Left lung (tissue), 4 donors: ENCODE measurements at regions not wholly inside any gene's neighbourhood (a gene's known extent, or its start where the extent isn't known, plus 50 kb on each side); places are given as distances from the start of the nearest gene placed in this dataset.
"Not testable (repeated sequence)": the region's sequence is repeated elsewhere in the genome, so short reads cannot be mapped to it uniquely, and the experiment has no call there.

Experiments used
- ATAC-seq: fragments of 200-7000 bp; cut with Tn5 transposase; one replicate; pipeline ENCODE4 v1.9.1; 2020; ENCODE audit warnings: moderate library complexity
- DNase-seq, 4 donors: peaks; one replicate each; pipeline ENCODE4 v3.0.0-alpha.2; 2013 to 2020
- H3K27ac ChIP-seq, 2 donors: fragments of 200-600 bp; sonication (generic) in 1 of 2; one replicate each; pipeline versions ENCODE4 v1.5.0 to v1.8.0; 2020 to 2021
- H3K27me3 ChIP-seq, 2 donors: fragments of 200-600 bp; sonication (generic) in 1 of 2; one replicate each; pipeline versions ENCODE4 v1.5.0 to v1.8.0; 2020 to 2021
- H3K36me3 ChIP-seq, 2 donors: fragments of 200-600 bp; sonication (generic) in 1 of 2; one replicate each; pipeline versions ENCODE4 v1.5.0 to v1.8.0; 2020 to 2021
- H3K4me1 ChIP-seq, 2 donors: fragments of 200-600 bp; one replicate each; pipeline ENCODE4 v1.8.0; 2021
- H3K4me3 ChIP-seq, 2 donors: fragments of 200-600 bp; sonication (generic) in 1 of 2; one replicate each; pipeline versions ENCODE4 v1.5.0 to v1.8.0; 2020 to 2021; ENCODE audit warnings: mild to moderate bottlenecking in 1 of 2
- H3K9me3 ChIP-seq, 2 donors: fragments of 200-600 bp; sonication (generic) in 1 of 2; one replicate each; pipeline versions ENCODE4 v1.5.0 to v1.8.0; 2020 to 2021
- intact Hi-C, 2 donors: fragments of 100-400 bp; cut with DNase I; formaldehyde crosslinking; loops; one replicate each; pipeline versions ENCODE4 v1.11.2 to v1.14.2; 2022
- TF ChIP-seq, protein P1 (sequence below), 2 donors: fragments of 200-600 bp; sonication (generic) in 1 of 2; IDR thresholded peaks; one replicate each; pipeline versions ENCODE4 v1.5.0 to v1.8.0; 2021; ENCODE audit warnings: antibody characterized with exemption in 2 of 2
- donor health status: DM: no; HTN: yes; CAD: no.
- donor health status: DM: no; HTN: no; CAD: no.

DNA sequence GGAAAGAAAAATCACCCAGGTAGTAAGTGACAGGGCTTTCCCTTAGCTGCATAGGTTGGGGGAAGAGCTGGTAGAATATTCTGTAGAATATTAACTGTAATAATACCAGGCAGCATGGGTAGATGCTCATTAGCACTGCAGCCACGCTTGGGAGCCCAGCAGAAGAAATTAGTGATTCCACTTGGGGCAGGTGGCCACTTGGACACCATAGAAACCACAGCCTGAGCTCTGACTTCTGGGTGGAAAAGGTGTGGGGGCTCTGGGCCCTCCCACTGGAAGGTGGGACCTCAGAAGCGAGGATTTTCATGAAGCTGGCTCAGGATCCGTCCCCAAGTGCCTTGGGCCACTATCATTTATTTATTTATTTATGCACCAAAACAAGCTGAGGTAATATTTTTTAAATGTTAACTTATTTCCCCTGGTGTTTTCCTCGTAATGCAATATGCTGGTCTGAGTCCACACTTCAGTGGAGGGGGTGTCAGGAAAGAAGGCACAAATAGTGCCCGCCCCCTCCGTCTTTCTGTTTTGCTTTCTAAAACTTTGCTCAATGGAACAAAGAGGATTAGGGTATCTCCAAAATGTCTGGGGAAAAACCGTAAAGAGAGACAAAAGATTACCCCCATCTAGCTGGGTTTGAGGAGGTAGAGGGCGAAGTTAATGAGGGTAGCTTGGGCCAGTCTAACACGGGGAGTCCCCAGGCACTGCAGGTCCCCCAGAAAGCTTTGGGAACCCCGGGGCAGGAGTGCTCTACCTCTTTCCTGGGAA is 75.2 kb upstream of the GADD45A start:
- H3K27me3 ChIP-seq = no peaks in the 10 kb centered on the region
- H3K27ac ChIP-seq = no peak overlapping the region
- no peaks in the 10 kb centered on the region for H3K9me3 ChIP-seq
- no peak overlapping the region for H3K4me3 ChIP-seq
- DNase-seq (no peak), ATAC-seq (no peak)
- peaks cover 4 to 6% of the 10 kb centered on the region in 2 donors for H3K4me1 ChIP-seq
- H3K36me3 ChIP-seq = no peaks in the 10 kb centered on the region
- intact Hi-C loops = loop anchor here in 1 of 2 donors (10.0 kb wide), 1 partner anchor 65 kb away; no protein-coding TSS in a partner anchor
- TF ChIP-seq, protein P1, sequence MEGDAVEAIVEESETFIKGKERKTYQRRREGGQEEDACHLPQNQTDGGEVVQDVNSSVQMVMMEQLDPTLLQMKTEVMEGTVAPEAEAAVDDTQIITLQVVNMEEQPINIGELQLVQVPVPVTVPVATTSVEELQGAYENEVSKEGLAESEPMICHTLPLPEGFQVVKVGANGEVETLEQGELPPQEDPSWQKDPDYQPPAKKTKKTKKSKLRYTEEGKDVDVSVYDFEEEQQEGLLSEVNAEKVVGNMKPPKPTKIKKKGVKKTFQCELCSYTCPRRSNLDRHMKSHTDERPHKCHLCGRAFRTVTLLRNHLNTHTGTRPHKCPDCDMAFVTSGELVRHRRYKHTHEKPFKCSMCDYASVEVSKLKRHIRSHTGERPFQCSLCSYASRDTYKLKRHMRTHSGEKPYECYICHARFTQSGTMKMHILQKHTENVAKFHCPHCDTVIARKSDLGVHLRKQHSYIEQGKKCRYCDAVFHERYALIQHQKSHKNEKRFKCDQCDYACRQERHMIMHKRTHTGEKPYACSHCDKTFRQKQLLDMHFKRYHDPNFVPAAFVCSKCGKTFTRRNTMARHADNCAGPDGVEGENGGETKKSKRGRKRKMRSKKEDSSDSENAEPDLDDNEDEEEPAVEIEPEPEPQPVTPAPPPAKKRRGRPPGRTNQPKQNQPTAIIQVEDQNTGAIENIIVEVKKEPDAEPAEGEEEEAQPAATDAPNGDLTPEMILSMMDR (IDR thresholded peaks at IDR 0.05) = no peak

DNA sequence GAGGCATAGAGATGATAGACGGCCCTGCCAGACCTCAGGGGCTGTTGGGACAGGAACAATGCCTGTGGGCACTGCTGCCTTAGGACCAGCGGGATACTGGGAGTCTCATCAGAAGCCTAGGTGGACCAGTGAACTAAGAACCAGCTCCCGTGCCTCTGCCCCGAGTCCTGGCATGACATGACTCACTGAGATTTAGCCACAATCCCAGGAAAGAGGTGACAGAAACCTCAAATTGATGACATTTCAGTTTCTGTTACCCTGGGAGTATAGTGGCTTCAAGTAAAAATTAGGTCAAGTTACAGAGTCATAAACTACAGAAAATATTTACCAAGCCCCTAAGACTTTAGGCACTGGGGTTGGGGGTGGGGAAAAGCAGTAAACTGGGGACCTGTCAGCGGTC is 74.6 kb upstream of the GADD45A start:
- no peak for ATAC-seq

DNA sequence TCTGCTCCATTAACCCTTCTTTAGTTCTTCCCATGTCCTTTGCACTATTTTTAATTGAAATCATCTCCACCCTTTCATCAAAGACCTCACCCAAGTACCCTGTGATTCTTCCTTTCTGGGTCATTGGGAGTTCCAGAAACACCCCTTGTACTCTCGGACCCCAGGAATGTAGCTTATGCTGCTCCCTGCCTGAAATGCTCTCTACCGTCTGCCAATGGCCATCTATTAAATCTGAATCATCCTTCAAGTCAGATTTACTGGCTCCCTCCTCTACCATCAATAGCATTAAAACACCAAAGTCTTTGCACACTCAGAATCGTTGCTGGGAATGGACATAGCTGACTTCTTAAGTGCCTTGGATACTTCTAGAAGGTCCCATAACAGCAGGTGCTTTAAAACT is 73.2 kb upstream of the GADD45A start:
- no peaks in the 10 kb centered on the region for H3K27me3 ChIP-seq
- no peak overlapping the region for H3K4me3 ChIP-seq
- no peaks in the 10 kb centered on the region for H3K36me3 ChIP-seq
- TF ChIP-seq, protein P1 (IDR thresholded peaks at IDR 0.05) = no peak
- intact Hi-C loops = loop anchor here in 1 of 2 donors (10.0 kb wide), 1 partner anchor 63 kb away; no protein-coding TSS in a partner anchor
- no peaks in the 10 kb centered on the region for H3K9me3 ChIP-seq
- peaks cover 4 to 6% of the 10 kb centered on the region in 2 donors for H3K4me1 ChIP-seq
- ATAC-seq (no peak), DNase-seq (no peak)
- no peak overlapping the region for H3K27ac ChIP-seq

More for the DNA sequence above, 74.6 kb upstream of the GADD45A start:
- H3K27ac ChIP-seq = no peak overlapping the region
- no peaks in the 10 kb centered on the region for H3K9me3 ChIP-seq
- H3K27me3 ChIP-seq = no peaks in the 10 kb centered on the region
- DNase-seq = no peak
- TF ChIP-seq, protein P1 (IDR thresholded peaks at IDR 0.05) = no peak
- H3K4me3 ChIP-seq = no peak overlapping the region
- H3K36me3 ChIP-seq = no peaks in the 10 kb centered on the region
- intact Hi-C loops = loop anchor here in 1 of 2 donors (10.0 kb wide), 1 partner anchor 64 kb away; no protein-coding TSS in a partner anchor
- H3K4me1 ChIP-seq = peaks cover 4 to 6% of the 10 kb centered on the region in 2 donors

DNA sequence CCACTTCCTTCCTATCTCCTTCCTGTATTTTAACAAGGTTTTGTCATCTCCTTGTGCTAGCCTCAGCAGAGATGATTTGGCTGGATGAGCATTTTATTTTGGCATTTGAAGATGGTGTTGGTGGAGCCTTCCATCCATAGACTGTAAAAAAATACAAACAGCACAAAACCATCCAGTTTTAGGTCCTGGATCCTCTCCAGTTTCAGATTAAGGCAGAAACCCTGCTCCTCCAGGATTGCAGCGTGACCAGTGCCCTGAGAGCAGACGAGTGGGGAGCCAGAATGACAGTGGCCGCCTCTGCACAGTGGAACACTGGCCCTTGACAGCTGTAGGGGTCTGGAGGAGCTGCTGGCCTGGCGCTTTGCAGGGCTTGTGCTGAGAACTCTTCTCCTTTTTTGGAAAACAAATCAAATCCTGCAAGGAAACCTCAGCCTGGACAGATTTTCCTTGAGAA is 72.2 kb upstream of the GADD45A start:
- Histone ChIP-seq H3K4me1 (peaks cover 4 to 6% of the 10 kb centered on the region in 2 donors), H3K9me3 (no peaks in the 10 kb centered on the region), H3K27me3 (no peaks in the 10 kb centered on the region), H3K36me3 (no peaks in the 10 kb centered on the region), H3K27ac (peak overlapping the region in 1 of 2 donors; percentile 33), H3K4me3 (no peak overlapping the region)
- TF ChIP-seq, protein P1 (IDR thresholded peaks at IDR 0.05) = no peak
- intact Hi-C loops = loop anchor here in 1 of 2 donors (10.0 kb wide), 1 partner anchor 62 kb away; no protein-coding TSS in a partner anchor
- DNase-seq = peak in 1 of 4 donors; percentile 30
- ATAC-seq = peak; percentile 47

DNA sequence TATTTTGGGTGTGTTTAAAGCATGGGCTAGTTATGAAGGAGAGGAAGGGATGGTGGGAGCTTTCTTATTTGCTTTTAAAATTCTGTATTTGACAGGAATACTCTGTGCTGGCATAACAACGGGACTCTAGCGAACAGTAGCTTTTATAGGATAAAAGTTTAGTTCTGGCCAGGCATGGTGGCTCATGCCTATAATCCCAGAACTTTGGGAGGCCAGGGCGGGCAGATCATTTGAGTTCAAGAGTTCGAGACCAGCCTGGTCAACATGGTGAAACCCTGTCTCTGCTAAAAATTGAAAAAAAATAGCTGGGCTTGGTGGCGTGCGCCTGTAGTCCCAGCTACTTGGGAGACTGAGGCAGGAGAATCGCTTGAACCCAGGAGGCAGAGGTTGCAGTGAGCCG is 71.5 kb upstream of the GADD45A start:
- Histone ChIP-seq H3K4me1 (peaks cover 6 to 10% of the 10 kb centered on the region in 2 donors), H3K27ac (peak overlapping the region in 1 of 2 donors; percentile 33)
- H3K36me3 ChIP-seq, H3K4me3 ChIP-seq, H3K27me3 ChIP-seq, H3K9me3 ChIP-seq, DNase-seq, ATAC-seq: not testable (repeated sequence)
- intact Hi-C loops = loop anchor here in 1 of 2 donors (10.0 kb wide), 1 partner anchor 61 kb away; no protein-coding TSS in a partner anchor
